HG03575 (cell line): ENCODE measurements at regions not wholly inside any gene's neighbourhood (a gene's known extent, or its start where the extent isn't known, plus 50 kb on each side); places are given as distances from the start of the nearest gene placed in this dataset.

Source experiments
- ATAC-seq: cut with Tn5 transposase; IDR thresholded peaks from one replicate; pipeline ENCODE4 v1.9.1; 2021; ENCODE audit not compliant: unreplicated experiment, insufficient number of reproducible peaks, low FRiP score; ENCODE audit errors: extremely low read depth

DNA sequence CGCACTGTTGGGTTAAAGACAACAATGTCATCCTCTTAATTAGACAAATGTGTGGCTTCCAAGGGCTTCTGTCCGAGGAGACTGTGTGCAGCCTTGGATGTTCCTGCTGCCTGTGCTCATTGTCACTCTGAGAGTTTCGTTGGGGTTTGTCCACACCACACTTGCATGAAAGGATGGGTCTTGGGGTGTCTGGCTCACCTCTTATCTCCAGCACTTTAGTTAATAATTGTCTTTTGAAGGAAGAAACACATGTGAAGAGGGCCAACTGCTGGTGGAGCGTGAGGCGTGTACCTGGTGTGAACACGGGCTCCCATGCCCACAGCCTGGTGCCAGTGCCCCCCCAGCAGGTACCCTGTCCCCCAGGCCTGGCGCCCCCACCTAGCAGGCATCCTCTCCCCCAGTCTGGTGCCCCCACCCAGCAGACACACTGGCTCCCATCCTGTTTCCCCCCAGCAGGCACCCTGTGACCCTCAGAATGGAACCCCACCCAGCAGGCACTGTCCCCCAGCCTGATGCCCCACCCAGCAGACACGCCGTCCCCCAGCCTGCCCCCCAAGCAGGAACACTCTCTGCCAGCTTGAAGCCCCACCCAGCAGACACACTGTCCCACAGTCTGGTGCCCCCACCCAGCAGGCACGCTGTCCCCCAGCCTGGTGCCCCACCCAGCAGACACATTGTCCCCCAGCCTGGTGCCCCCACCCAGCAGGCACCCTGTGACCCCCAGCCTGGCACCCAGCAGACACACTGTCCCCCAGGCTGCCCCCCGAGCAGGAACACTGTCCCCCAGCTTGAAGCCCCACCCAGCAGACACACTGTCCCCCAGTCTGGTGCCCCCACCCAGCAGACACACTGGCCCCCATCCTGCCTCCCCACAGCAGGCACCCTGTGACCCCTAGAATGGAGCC is 96.3 kb upstream of the TMEM18 start:
- ATAC-seq: no peak

DNA sequence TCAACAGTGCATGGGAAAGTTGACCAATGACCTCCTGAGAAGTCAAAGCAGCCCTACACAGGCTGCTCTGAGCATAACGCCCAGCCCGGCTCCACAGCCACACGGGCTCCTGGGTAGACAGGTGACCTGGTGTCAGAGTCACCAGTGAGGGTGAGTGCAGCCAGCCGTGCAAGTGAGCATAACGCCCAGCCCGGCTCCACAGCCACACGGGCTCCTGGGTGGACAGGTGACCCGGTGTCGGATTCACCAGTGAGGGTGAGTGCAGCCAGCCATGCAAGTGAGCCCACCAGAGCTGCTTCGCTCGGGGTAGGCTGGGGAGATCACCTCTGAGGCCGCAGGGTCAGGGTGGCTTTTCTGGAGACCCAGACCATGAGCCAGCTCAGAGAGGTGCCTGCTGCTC is 94.3 kb upstream of the TMEM18 start:
- no peak for ATAC-seq

GRCh38 chr2:770776-771175 is 93.6 kb upstream of the TMEM18 start:
- ATAC-seq: no peak

DNA sequence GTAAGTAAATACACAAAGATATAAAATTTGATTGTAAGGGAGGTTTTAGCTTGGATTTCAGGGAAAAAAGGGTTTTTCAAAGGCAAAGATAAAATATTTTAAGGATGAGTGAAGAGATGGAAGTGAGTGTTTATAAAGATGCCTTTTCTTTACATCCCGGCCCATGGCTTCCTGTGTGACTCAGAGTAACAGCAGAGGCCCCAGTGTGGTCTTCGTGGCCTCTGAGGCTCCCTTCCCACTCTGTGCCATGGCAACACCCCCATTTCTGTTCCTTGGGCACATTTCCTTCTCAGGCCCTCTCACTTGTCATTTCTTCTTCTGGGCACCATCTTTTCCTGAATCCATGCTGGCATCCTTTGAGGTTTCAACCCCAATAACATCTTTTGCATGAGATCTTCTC is 92.6 kb upstream of the TMEM18 start:
- no peak for ATAC-seq

- ATAC-seq: no peak
Measured at GRCh38 chr2:768451-768850, 91.2 kb upstream of the TMEM18 start.

DNA sequence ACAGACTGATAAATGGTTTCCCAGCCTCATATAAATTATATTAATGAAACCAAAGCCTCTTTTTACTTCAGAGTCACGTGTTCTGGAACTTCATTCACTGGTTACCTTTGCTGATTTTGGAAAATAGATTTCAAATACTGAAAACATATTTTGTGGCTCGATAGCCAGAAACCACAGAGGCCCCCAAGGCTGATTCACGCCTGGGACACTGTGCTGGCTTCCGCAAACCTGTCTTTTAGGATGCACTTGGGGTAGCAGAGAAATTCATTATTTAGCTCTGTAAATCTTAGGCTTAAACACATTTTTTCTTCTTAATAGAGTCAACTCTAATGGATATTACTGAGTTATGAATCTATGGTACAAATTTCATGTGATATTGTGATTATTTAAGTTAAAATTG is 90.7 kb upstream of the TMEM18 start:
- no peak for ATAC-seq

DNA sequence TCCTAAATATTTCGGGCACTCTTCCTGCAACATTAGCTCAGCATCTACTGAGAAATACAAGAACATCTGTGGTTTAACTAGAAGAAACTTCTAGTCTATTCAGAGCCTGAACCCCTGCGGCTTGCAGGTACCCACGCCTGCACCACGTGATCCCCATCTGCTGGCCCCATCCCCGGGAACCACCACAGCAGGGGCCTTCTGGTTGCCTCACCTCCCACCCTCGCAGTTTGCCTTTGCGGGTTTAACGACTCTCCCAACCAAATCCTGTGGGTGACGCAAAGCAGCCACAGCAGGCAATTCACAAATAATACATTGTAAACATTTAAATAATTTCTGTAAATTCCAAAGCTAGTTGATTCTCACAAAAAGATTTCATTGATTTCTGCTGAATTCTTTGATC is 90.2 kb upstream of the TMEM18 start:
- ATAC-seq: no peak

DNA sequence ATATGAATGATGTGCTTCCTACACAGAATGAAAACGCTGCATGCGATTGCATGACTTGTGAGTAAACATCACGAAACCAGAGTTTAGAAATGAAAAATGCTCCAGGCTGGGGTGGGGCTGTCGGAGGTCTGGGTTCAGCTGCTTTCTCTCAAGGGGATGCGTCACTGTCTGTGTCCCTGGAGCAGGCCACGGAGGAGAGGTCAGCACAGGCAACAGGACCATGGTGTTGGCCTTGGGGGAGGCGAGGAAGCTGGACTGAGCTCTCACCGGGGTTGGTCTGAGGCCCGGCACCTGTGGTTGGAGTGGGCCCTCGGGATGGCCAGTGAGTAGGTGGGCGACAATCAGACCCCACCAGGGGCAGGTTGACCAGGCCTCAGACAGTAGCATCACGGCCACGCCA is 89.0 kb upstream of the TMEM18 start:
- no peak for ATAC-seq

DNA sequence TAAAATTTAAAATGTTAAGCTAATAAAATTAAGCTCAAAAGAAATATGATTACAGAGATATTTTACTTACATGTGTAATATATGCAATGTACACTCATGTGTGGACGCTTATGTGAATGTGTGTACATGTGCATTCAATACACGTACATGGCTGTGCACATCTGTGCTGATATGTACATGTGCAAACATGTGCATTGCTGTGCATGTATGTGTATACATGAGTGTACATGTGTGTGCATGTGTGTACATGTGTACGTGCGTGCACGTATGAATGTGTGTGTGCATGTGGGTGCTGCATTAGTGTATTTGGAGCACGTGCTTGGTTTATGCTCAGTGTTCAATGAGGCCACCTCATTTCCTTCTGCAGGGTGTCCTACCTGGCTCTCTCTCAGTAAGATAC is 88.2 kb upstream of the TMEM18 start:
- no peak for ATAC-seq

DNA sequence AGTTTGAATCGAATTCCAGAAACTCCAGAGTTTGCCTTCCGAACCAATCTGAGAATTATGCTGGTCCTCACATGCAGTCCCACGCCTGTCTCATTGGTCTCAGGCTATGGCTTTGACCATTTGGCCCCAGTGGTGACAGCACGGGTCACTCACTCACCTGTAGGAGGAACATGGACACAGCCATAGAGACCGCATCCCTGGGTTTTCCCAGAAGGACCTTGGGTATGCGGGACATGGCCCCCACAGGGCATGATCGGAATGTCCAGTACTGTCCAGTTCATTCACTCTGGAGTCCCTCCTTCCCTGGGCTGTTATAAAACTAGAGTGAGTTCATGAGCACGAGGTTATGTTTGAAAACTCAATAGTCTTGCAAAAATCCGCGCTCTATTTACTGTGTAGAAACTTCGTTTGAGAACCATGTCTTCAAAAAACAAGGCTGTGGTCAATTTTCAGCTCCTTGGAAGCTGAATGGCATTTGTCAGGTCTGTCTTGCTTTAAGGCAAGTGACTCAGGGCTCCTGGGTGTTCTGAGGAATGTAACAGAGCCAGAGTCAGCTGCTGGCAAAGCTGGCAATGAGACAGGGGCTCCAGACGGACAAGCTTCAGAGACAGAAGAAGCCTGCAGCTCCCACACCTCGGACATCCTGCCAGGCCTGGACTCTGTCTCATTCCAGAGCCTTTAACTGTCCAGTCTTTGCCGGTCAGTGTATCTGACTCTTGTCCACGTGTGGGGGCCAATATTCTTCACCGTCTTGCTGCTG is 86.7 kb upstream of the TMEM18 start:
- ATAC-seq: no peak

- ATAC-seq: no peak
Measured at GRCh38 chr2:762646-763045, 85.4 kb upstream of the TMEM18 start.

DNA sequence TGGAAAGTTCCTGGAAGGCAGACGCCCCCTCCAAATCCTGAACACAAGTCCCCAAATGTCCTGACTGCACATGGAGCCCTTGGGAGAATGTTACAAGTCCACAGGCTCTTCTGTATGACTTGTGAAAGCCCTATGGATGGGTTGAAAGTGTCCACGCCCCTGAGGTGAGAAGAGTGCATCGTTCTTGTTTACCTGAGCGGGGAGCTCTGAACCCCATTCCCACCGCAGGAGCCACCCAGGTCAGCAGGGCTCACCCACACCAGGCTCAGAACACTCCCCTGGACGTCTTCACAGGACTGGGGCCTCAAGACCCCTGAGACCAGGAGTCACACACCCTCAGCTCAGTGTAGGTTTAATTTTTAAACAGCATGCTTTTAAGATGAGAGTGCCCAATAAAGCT is 84.2 kb upstream of the TMEM18 start:
- no peak for ATAC-seq

DNA sequence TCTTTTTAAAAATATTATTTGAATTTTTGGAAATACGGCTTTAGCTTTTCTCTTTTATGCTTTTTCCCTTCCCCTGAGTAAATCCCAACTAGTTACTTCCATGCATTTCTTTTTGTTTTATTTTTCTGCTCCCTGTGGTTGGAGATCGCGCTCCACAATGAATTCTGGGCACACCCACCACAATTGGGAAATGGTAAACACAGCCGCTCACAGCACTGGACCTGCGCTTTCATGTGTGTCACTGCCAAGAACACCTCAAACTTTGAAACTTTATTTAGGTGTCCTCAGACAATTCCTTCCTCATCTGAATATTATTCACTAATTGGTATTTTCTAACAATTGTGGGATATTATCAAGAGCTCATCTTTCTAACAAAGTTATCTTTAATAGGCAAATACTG is 82.8 kb upstream of the TMEM18 start:
- ATAC-seq: no peak

DNA sequence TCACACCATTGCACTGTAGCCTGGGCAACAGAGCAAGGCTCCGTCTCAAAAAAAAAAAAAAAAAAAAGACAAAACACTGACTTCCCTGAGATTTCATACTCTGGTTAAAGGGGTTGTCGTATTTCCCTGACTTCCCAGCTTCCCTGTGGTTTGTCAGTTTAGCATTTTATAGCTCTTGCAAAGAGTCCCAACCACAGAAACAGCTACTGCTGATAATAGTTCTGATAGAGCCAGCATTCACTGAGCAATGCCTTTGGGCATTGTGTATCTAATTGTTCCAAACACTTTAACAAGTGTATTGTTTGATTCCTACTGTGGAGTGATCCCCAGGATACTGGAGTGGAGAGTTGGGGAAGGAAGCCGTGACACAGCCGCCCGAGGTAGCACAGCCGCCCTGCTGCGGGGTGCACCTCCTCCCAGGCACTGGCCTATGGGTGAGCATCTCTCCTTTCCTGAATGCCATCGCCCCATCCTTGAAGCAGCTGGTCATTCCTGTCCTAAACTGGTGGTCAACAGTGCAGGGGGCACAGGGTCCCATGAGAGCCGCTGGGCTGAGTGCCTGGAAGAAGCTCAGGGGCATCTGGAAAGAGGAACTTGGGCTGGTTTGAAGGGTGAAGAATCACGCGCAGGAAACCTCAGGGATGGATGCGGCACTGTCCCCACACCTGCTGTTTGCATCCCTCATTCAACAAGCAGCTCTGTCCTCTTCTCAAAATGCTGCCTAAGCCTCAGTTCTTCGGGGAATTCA is 81.0 kb upstream of the TMEM18 start:
- ATAC-seq: no peak

GRCh38 chr2:753123-753522 is 75.9 kb upstream of the TMEM18 start:
- ATAC-seq: no peak

DNA sequence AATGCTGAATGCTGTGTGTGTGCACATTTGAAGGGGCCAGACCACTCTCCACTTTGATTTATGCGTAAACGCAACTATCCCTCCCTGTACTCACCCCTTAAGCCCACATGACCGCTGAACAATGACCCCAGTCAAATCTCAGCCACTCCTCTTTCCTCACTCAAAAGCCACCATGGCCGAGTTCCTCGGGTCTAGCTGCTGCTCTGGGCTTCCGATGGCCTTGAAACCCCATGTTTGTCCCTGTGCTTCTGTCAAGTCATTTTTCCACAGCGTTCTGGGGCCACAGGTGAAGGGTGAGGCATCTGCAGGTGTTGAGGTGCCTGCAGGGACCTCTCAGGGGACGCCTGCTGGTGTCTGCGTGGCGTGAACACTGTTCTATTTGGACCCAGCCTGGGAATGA is 74.3 kb upstream of the TMEM18 start:
- no peak for ATAC-seq

GRCh38 chr2:750628-751027 is 73.4 kb upstream of the TMEM18 start:
- no peak for ATAC-seq

DNA sequence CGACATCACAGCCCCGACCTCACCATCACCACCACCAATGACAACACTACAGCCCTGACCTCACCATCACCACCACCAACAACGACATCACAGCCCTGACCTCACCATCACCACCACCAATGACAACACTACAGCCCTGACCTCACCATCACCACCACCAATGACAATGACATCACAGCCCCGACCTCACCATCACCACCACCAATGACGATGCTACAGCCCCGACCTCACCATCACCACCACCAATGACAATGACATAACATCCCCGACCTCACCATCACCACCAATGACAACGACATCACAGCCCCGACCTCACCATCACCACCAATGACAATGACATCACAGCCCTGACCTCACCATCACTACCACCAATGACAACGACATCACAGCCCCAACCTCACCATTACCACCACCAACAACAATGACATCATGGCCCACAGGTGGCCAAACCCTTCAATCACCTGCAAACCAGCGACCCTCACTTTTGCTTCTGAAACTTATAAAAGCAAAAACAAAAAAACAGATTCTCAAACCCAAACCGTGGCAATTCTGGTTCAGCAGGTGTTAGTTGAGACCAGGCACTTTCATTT is 70.7 kb upstream of the TMEM18 start:
- no peak for ATAC-seq

DNA sequence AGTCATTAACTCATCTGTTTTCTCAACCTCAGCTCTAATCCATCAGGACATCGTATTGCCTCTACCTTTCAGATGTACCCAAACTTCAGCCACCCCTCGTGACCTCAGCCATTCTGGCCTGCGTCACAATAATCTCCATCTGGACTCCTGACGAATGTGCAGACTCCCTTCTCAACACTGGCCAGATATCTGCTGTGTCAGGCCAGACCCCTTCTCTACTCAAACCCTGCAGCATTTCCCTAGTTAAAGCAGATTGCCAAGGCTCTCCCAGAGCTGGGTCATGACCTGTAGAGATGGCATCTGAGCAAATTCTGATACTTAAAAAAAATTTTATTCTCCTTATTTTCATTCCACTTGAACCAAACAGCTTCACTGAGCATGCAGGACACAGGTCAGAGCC is 69.5 kb upstream of the TMEM18 start:
- ATAC-seq: no peak
